PFSK-1 (cell line): ENCODE measurements at regions not wholly inside any gene's neighbourhood (a gene's known extent, or its start where the extent isn't known, plus 50 kb on each side); places are given as distances from the start of the nearest gene placed in this dataset.

ENCODE experiments used
- FOXP2 ChIP-seq: optimal IDR thresholded peaks from 2 replicates; pipeline ENCODE3; 2011; ENCODE audit warnings: borderline replicate concordance, control low read depth, inconsistent platforms; ENCODE audit not compliant: insufficient read depth; ENCODE audit errors: extremely low read length, extremely low read depth
- POLR2AphosphoS5 ChIP-seq: IDR thresholded peaks from 2 replicates; pipeline ENCODE4 v1.6.1; 2012; ENCODE audit warnings: low read depth, mild to moderate bottlenecking, control low read depth, low read length, moderate library complexity
- SIN3A ChIP-seq: IDR thresholded peaks from 2 replicates; pipeline ENCODE4 v1.6.1; 2012; ENCODE audit warnings: mild to moderate bottlenecking, low read length, moderate library complexity, borderline replicate concordance; ENCODE audit not compliant: insufficient read depth
- TAF1 ChIP-seq: IDR thresholded peaks from 2 replicates; pipeline ENCODE4 v1.6.1; 2012; ENCODE audit warnings: low read length, control low read depth, borderline replicate concordance; ENCODE audit not compliant: insufficient read depth
- TF ChIP-seq, protein P1 (sequence below), 2 experiments: IDR thresholded peaks; 2 replicates each; pipeline versions ENCODE4 v1.6.1 to v1.8.0; 2011 to 2012; ENCODE audit warnings: low read depth in 2 of 2, low read length in 2 of 2, control low read depth in 1 of 2, inconsistent platforms in 1 of 2, mild to moderate bottlenecking in 1 of 2, moderate library complexity in 1 of 2; ENCODE audit not compliant: insufficient read depth in 1 of 2

GRCh38 chr3:160065282-160065681, 76.6 kb downstream of the IL12A start:
- TF ChIP-seq SIN3A (no peak), FOXP2 (no peak), POLR2AphosphoS5 (no peak), TAF1 (no peak)
- TF ChIP-seq, protein P1, sequence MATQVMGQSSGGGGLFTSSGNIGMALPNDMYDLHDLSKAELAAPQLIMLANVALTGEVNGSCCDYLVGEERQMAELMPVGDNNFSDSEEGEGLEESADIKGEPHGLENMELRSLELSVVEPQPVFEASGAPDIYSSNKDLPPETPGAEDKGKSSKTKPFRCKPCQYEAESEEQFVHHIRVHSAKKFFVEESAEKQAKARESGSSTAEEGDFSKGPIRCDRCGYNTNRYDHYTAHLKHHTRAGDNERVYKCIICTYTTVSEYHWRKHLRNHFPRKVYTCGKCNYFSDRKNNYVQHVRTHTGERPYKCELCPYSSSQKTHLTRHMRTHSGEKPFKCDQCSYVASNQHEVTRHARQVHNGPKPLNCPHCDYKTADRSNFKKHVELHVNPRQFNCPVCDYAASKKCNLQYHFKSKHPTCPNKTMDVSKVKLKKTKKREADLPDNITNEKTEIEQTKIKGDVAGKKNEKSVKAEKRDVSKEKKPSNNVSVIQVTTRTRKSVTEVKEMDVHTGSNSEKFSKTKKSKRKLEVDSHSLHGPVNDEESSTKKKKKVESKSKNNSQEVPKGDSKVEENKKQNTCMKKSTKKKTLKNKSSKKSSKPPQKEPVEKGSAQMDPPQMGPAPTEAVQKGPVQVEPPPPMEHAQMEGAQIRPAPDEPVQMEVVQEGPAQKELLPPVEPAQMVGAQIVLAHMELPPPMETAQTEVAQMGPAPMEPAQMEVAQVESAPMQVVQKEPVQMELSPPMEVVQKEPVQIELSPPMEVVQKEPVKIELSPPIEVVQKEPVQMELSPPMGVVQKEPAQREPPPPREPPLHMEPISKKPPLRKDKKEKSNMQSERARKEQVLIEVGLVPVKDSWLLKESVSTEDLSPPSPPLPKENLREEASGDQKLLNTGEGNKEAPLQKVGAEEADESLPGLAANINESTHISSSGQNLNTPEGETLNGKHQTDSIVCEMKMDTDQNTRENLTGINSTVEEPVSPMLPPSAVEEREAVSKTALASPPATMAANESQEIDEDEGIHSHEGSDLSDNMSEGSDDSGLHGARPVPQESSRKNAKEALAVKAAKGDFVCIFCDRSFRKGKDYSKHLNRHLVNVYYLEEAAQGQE (IDR thresholded peaks at IDR 0.05; ENCODE audit: insufficient read depth in 1 of 2, low read depth in 2 of 2, low read length in 2 of 2): no peak

DNA sequence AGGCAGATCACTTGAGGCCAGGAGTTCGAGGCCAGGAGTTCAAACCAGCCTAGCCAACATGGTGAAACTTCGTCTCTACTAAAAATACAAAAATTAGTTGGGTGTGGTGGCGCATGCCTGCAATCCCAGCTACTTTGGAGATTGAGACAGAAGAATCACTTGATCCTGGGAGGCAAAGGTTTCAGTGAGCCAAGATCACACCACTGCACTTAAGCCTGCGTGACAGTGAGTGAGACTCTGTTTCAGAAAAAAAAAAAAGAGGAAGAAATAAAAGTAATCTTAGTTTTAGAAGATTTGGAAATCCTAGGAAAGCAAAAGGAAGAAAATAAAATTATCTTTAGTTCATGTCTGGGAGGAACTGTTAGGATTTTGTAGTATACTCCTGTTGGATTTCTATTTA, 77.2 kb downstream of the IL12A start:
- no peak for TF ChIP-seq TAF1
- TF ChIP-seq, protein P1 (IDR thresholded peaks at IDR 0.05; ENCODE audit: insufficient read depth in 1 of 2, low read depth in 2 of 2, low read length in 2 of 2): no peak
- no peak for TF ChIP-seq SIN3A
- TF ChIP-seq POLR2AphosphoS5: no peak
- no peak for TF ChIP-seq FOXP2

GRCh38 chr3:160069986-160070385, 81.4 kb downstream of the IL12A start:
- TF ChIP-seq, protein P1 (IDR thresholded peaks at IDR 0.05; ENCODE audit: insufficient read depth in 1 of 2, low read depth in 2 of 2, low read length in 2 of 2): no peak
- TF ChIP-seq SIN3A (no peak), TAF1 (no peak), POLR2AphosphoS5 (no peak), FOXP2 (no peak)

- TF ChIP-seq TAF1 (no peak), FOXP2 (no peak), SIN3A (no peak), POLR2AphosphoS5 (no peak)
- TF ChIP-seq, protein P1 (IDR thresholded peaks at IDR 0.05; ENCODE audit: insufficient read depth in 1 of 2, low read depth in 2 of 2, low read length in 2 of 2): no peak
Observed at GRCh38 chr3:160076519-160076918, 87.9 kb downstream of the IL12A start.

DNA sequence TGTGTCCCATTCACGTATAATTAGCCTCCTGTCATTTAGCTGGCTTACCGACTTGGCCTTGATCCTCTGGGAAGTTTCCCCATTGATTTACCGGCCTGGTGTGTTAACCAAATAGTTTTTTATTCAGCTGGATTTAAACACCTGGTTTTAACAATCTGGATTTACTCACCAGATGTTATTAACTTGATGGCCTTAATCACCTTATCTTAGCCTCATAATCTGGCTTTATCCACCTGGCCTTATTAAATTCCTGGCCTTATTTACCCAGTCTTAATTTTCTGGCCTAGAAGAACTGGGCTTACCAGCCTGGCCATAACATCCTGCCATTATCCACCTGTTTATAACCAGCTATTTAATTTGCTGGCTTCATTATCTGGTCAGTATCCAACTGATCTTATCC, 89.9 kb downstream of the IL12A start:
- TF ChIP-seq SIN3A (no peak), POLR2AphosphoS5 (no peak), TAF1 (no peak), FOXP2 (no peak)
- TF ChIP-seq, protein P1 (IDR thresholded peaks at IDR 0.05; ENCODE audit: insufficient read depth in 1 of 2, low read depth in 2 of 2, low read length in 2 of 2): no peak
